Muscle layer of colon (tissue), 2 donors: ENCODE measurements at regions not wholly inside any gene's neighbourhood (a gene's known extent, or its start where the extent isn't known, plus 50 kb on each side); places are given as distances from the start of the nearest gene placed in this dataset.

Experiments used
- H3K27ac ChIP-seq: one replicate; pipeline ENCODE4 v1.7.0; 2013; ENCODE audit warnings: low read depth, mild to moderate bottlenecking, low read length, moderate library complexity
- H3K27me3 ChIP-seq, 2 donors: one replicate each; pipeline ENCODE4 v1.7.0; 2013; ENCODE audit warnings: low read length in 2 of 2, mild to moderate bottlenecking in 2 of 2; ENCODE audit not compliant: insufficient read depth in 2 of 2, control insufficient read depth in 1 of 2
- H3K36me3 ChIP-seq: one replicate; pipeline ENCODE4 v1.7.0; 2013; ENCODE audit warnings: mild to moderate bottlenecking, low read length; ENCODE audit not compliant: insufficient read depth
- H3K4me1 ChIP-seq: one replicate; pipeline ENCODE4 v1.7.0; 2013; ENCODE audit warnings: mild to moderate bottlenecking, low read length; ENCODE audit not compliant: insufficient read depth
- H3K4me3 ChIP-seq, 2 donors: one replicate each; pipeline ENCODE4 v1.7.0; 2013; ENCODE audit warnings: low read length in 2 of 2, low read depth in 1 of 2, mild to moderate bottlenecking in 1 of 2, moderate library complexity in 1 of 2
- H3K9ac ChIP-seq: one replicate; pipeline ENCODE4 v1.7.0; 2013; ENCODE audit warnings: low read length
- H3K9me3 ChIP-seq: one replicate; pipeline ENCODE4 v1.7.0; 2013; ENCODE audit warnings: mild to moderate bottlenecking, low read length
- donor health status: abdominal sarcoma.
- donor health status: Adenocarcinoma of cecum.

- H3K27me3 ChIP-seq, result no peaks in the 10 kb centered on the region
- no peak overlapping the region for H3K27ac ChIP-seq
- H3K9ac ChIP-seq, result no peak overlapping the region
- H3K4me1 ChIP-seq, result no peaks in the 10 kb centered on the region
- no peaks in the 10 kb centered on the region for H3K9me3 ChIP-seq
- H3K36me3 ChIP-seq, result no peaks in the 10 kb centered on the region
- no peak overlapping the region for H3K4me3 ChIP-seq
Observed at GRCh38 chr19:31402529-31403316, 53.5 kb upstream of the TSHZ3 start.

GRCh38 chr19:31406106-31406505 is 56.9 kb upstream of the TSHZ3 start:
- no peak overlapping the region for H3K4me3 ChIP-seq
- H3K27me3 ChIP-seq, result no peaks in the 10 kb centered on the region
- H3K9me3 ChIP-seq, result no peaks in the 10 kb centered on the region
- H3K36me3 ChIP-seq, result no peaks in the 10 kb centered on the region
- H3K27ac ChIP-seq, result no peak overlapping the region
- no peaks in the 10 kb centered on the region for H3K4me1 ChIP-seq
- H3K9ac ChIP-seq, result no peak overlapping the region

- Histone ChIP-seq H3K9me3 (no peaks in the 10 kb centered on the region), H3K36me3 (no peaks in the 10 kb centered on the region), H3K4me1 (no peaks in the 10 kb centered on the region), H3K27me3 (no peaks in the 10 kb centered on the region), H3K9ac (no peak overlapping the region), H3K4me3 (no peak overlapping the region), H3K27ac (no peak overlapping the region)
Observed at GRCh38 chr19:31408460-31409124, 59.4 kb upstream of the TSHZ3 start.

- no peaks in the 10 kb centered on the region for H3K27me3 ChIP-seq
- no peaks in the 10 kb centered on the region for H3K36me3 ChIP-seq
- H3K4me3 ChIP-seq, result no peak overlapping the region
- H3K4me1 ChIP-seq, result no peaks in the 10 kb centered on the region
- no peak overlapping the region for H3K9ac ChIP-seq
- H3K9me3 ChIP-seq, result no peaks in the 10 kb centered on the region
- H3K27ac ChIP-seq, result no peak overlapping the region
Observed at GRCh38 chr19:31413353-31413752, 64.1 kb upstream of the TSHZ3 start.

GRCh38 chr19:31415322-31415721 is 66.1 kb upstream of the TSHZ3 start:
- Histone ChIP-seq H3K9ac (no peak overlapping the region), H3K4me1 (no peaks in the 10 kb centered on the region), H3K9me3 (no peaks in the 10 kb centered on the region), H3K4me3 (no peak overlapping the region), H3K36me3 (no peaks in the 10 kb centered on the region), H3K27ac (no peak overlapping the region), H3K27me3 (no peaks in the 10 kb centered on the region)

- Histone ChIP-seq H3K4me3 (no peak overlapping the region), H3K4me1 (no peaks in the 10 kb centered on the region), H3K27me3 (no peaks in the 10 kb centered on the region), H3K27ac (no peak overlapping the region), H3K36me3 (no peaks in the 10 kb centered on the region), H3K9ac (no peak overlapping the region), H3K9me3 (no peaks in the 10 kb centered on the region)
Observed at GRCh38 chr19:31416548-31416947, 67.3 kb upstream of the TSHZ3 start.

GRCh38 chr19:31418055-31418454 is 68.8 kb upstream of the TSHZ3 start:
- Histone ChIP-seq H3K9ac (no peak overlapping the region), H3K4me3 (no peak overlapping the region), H3K9me3 (no peaks in the 10 kb centered on the region), H3K27ac (no peak overlapping the region), H3K27me3 (no peaks in the 10 kb centered on the region), H3K36me3 (no peaks in the 10 kb centered on the region), H3K4me1 (no peaks in the 10 kb centered on the region)

- Histone ChIP-seq H3K27me3 (no peaks in the 10 kb centered on the region), H3K36me3 (no peaks in the 10 kb centered on the region), H3K4me3 (no peak overlapping the region), H3K27ac (no peak overlapping the region), H3K4me1 (no peaks in the 10 kb centered on the region), H3K9ac (no peak overlapping the region), H3K9me3 (no peaks in the 10 kb centered on the region)
Observed at GRCh38 chr19:31418692-31419430, 69.6 kb upstream of the TSHZ3 start.

GRCh38 chr19:31419871-31420445 is 70.7 kb upstream of the TSHZ3 start:
- Histone ChIP-seq H3K4me1 (no peaks in the 10 kb centered on the region), H3K27me3 (no peaks in the 10 kb centered on the region), H3K27ac (no peak overlapping the region), H3K4me3 (no peak overlapping the region), H3K36me3 (no peaks in the 10 kb centered on the region), H3K9me3 (no peaks in the 10 kb centered on the region), H3K9ac (no peak overlapping the region)

- Histone ChIP-seq H3K4me3 (no peak overlapping the region), H3K27me3 (no peaks in the 10 kb centered on the region), H3K9me3 (no peaks in the 10 kb centered on the region), H3K4me1 (no peaks in the 10 kb centered on the region), H3K9ac (no peak overlapping the region), H3K36me3 (no peaks in the 10 kb centered on the region), H3K27ac (no peak overlapping the region)
Observed at GRCh38 chr19:31421082-31421481, 71.8 kb upstream of the TSHZ3 start.

GRCh38 chr19:31421856-31422255 is 72.6 kb upstream of the TSHZ3 start:
- no peak overlapping the region for H3K9ac ChIP-seq
- H3K4me1 ChIP-seq, result no peaks in the 10 kb centered on the region
- no peak overlapping the region for H3K27ac ChIP-seq
- no peak overlapping the region for H3K4me3 ChIP-seq
- no peaks in the 10 kb centered on the region for H3K27me3 ChIP-seq
- H3K36me3 ChIP-seq, result no peaks in the 10 kb centered on the region
- H3K9me3 ChIP-seq, result no peaks in the 10 kb centered on the region
